GM18498 (cell line): ENCODE measurements at regions not wholly inside any gene's neighbourhood (a gene's known extent, or its start where the extent isn't known, plus 50 kb on each side); places are given as distances from the start of the nearest gene placed in this dataset.

Source experiments
- ATAC-seq: cut with Tn5 transposase; IDR thresholded peaks from one replicate; pipeline ENCODE4 v1.9.1; 2021; ENCODE audit warnings: mild to moderate bottlenecking, moderate library complexity; ENCODE audit not compliant: unreplicated experiment

- no peak for ATAC-seq
Observed at GRCh38 chr10:130737186-130737585, 574.3 kb downstream of the TCERG1L start.

GRCh38 chr10:130737621-130738020, 573.9 kb downstream of the TCERG1L start:
- ATAC-seq, result no peak

GRCh38 chr10:130739016-130739756, 572.3 kb downstream of the TCERG1L start:
- no peak for ATAC-seq

GRCh38 chr10:130739757-130740145, 571.8 kb downstream of the TCERG1L start:
- ATAC-seq, result no peak

GRCh38 chr10:130740166-130740565, 571.4 kb downstream of the TCERG1L start:
- no peak for ATAC-seq

- ATAC-seq, result no peak
Observed at GRCh38 chr10:130740915-130741750, 570.4 kb downstream of the TCERG1L start.

GRCh38 chr10:130741901-130742855, 569.3 kb downstream of the TCERG1L start:
- ATAC-seq, result no peak

- no peak for ATAC-seq
Observed at GRCh38 chr10:130742941-130743675, 568.4 kb downstream of the TCERG1L start.

- ATAC-seq, result no peak
Observed at GRCh38 chr10:130743751-130744271, 567.7 kb downstream of the TCERG1L start.

- ATAC-seq, result no peak
Observed at GRCh38 chr10:130744631-130745030, 566.9 kb downstream of the TCERG1L start.

GRCh38 chr10:130745251-130745650, 566.3 kb downstream of the TCERG1L start:
- no peak for ATAC-seq

GRCh38 chr10:130745821-130746220, 565.7 kb downstream of the TCERG1L start:
- no peak for ATAC-seq

GRCh38 chr10:130746311-130746710, 565.2 kb downstream of the TCERG1L start:
- no peak for ATAC-seq

- ATAC-seq, result no peak
Observed at GRCh38 chr10:130747356-130747755, 564.2 kb downstream of the TCERG1L start.

GRCh38 chr10:130747946-130748345, 563.6 kb downstream of the TCERG1L start:
- no peak for ATAC-seq

GRCh38 chr10:130748409-130749057, 563.0 kb downstream of the TCERG1L start:
- ATAC-seq, result no peak

GRCh38 chr10:130749911-130750310, 561.6 kb downstream of the TCERG1L start:
- no peak for ATAC-seq

GRCh38 chr10:130750441-130750840, 561.1 kb downstream of the TCERG1L start:
- ATAC-seq, result no peak

- no peak for ATAC-seq
Observed at GRCh38 chr10:130751106-130751840, 560.2 kb downstream of the TCERG1L start.
